ENCODE measurements at regions not wholly inside any gene's neighbourhood (a gene's known extent, or its start where the extent isn't known, plus 50 kb on each side); places are given as distances from the start of the nearest gene placed in this dataset.

DNA sequence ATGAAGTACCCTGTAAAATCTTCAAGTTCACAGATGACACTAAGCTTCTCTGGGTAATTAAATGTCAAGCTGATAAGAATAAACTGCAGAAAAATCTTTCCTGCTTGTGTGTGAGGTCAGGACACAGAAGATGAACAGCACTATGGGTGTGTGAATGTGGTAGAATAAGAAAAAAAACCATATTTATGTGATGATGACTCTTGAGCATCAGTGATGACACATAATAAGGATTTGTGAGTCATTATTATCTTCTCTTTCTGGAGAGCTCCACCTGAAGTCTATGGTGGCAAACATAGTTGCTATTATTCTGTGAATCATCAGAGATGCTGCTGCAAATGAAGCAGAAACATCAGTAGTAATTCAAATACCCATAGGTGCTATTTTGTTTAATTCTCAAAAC, 422.4 kb downstream of the DIPK2A start:
- no peak for TF ChIP-seq POLR2A (IDR thresholded peaks at IDR 0.05; ENCODE audit: low read depth, low read length)
- TF ChIP-seq SPI1 (IDR thresholded peaks at IDR 0.05; ENCODE audit: low read depth, low read length): no peak
- no peak for TF ChIP-seq TAF1 (IDR thresholded peaks at IDR 0.05; ENCODE audit: low read depth, low read length)
- TF ChIP-seq PAX5 (IDR thresholded peaks at IDR 0.05; ENCODE audit: insufficient read depth, low read length, severe bottlenecking): no peak
- TF ChIP-seq POLR2AphosphoS5 (IDR thresholded peaks at IDR 0.05; ENCODE audit: low read depth, low read length): no peak

Measured in GM12891 (cell line).